ENCODE measurements at regions not wholly inside any gene's neighbourhood (a gene's known extent, or its start where the extent isn't known, plus 50 kb on each side); places are given as distances from the start of the nearest gene placed in this dataset.

DNA sequence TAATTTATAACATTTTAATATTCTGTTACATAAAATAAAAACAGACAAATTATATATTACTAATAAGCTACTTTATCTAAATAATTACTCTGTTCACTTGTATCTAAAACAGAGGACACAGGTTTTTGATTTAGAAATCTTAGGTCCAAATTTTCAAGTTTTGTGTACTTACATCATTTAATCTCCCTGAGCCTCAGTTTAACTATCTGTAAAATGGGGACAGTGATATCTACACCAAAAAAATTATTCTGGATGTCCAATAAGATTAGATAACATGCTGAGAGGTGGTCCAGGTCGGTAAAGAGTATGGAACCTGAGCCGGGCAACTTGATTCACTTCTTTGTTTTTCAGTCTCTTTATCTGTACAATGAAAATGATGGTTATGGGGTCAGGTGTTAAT is 263.8 kb upstream of the CDIN1 start:
- WGBS, 2 donors (ENCODE audit: low coverage in 1 of 2), result 94 to 100% methylated on average over 1 to 2 of the region's 2 CpGs
- no peaks in the 10 kb centered on the region for H3K4me1 ChIP-seq

DNA sequence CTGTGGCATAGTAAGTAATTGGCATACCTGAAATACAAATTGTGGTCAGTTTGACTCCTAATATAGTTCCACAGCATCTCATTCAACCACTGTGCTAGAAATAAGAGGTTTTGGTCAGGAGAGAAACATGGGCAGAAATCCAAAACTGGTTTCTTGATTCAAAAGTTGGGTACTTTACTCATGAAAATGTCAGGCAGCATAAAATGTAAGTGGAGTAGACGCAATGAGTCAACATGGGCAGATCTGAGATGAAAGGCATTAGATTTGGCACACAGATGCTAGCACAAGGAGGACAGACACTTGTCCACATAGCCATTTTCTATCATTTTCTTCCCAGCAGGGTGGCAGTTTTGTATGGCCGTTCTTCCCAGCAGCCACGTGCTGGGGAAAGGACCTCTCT is 255.8 kb upstream of the CDIN1 start:
- TF ChIP-seq POLR2AphosphoS5 (IDR thresholded peaks at IDR 0.05) (no peak), POLR2A (IDR thresholded peaks at IDR 0.05) (no peak), CTCF (IDR thresholded peaks at IDR 0.05) (no peak), EP300 (IDR thresholded peaks at IDR 0.05) (no peak)
- Histone ChIP-seq H3K4me3 (no peak overlapping the region), H3K27ac (no peak overlapping the region), H3K4me1 (no peaks in the 10 kb centered on the region), H3K36me3 (no peaks in the 10 kb centered on the region), H3K9me3 (no peaks in the 10 kb centered on the region), H3K27me3 (no peaks in the 10 kb centered on the region)
- ATAC-seq, result no peak
- whole genome bisulfite sequencing, 2 donors (ENCODE audit: low coverage in 1 of 2), result 87 to 100% methylated on average over 1 to 3 of the region's 3 CpGs

More for the DNA sequence above, 263.8 kb upstream of the CDIN1 start:
- Histone ChIP-seq H3K4me3 (no peak overlapping the region), H3K9me3 (no peaks in the 10 kb centered on the region), H3K27ac (no peak overlapping the region), H3K27me3 (no peaks in the 10 kb centered on the region), H3K36me3 (no peaks in the 10 kb centered on the region)
- ATAC-seq, result no peak
- TF ChIP-seq EP300 (IDR thresholded peaks at IDR 0.05) (no peak), POLR2AphosphoS5 (IDR thresholded peaks at IDR 0.05) (no peak), CTCF (IDR thresholded peaks at IDR 0.05) (no peak), POLR2A (IDR thresholded peaks at IDR 0.05) (no peak)

- 82 to 92% methylated on average over 2 of the region's 2 CpGs for WGBS, 2 donors (ENCODE audit: low coverage in 1 of 2)
- Histone ChIP-seq H3K9me3 (no peaks in the 10 kb centered on the region), H3K36me3 (no peaks in the 10 kb centered on the region), H3K27me3 (no peaks in the 10 kb centered on the region), H3K4me3 (no peak overlapping the region), H3K4me1 (no peaks in the 10 kb centered on the region), H3K27ac (no peak overlapping the region)
- ATAC-seq, result no peak
- TF ChIP-seq POLR2A (IDR thresholded peaks at IDR 0.05), result no peak
Measured at GRCh38 chr15:36325206-36325605, 254.2 kb upstream of the CDIN1 start.

- no peak overlapping the region for H3K27ac ChIP-seq
- no peak for TF ChIP-seq POLR2A (IDR thresholded peaks at IDR 0.05)
- TF ChIP-seq EP300 (IDR thresholded peaks at IDR 0.05), result no peak
- no peak for TF ChIP-seq POLR2AphosphoS5 (IDR thresholded peaks at IDR 0.05)
- no peak for TF ChIP-seq CTCF (IDR thresholded peaks at IDR 0.05)
- H3K9me3 ChIP-seq, result no peaks in the 10 kb centered on the region
- no peaks in the 10 kb centered on the region for H3K27me3 ChIP-seq
- no peaks in the 10 kb centered on the region for H3K36me3 ChIP-seq
- ATAC-seq, result no peak
- H3K4me1 ChIP-seq, result no peaks in the 10 kb centered on the region
- no peak overlapping the region for H3K4me3 ChIP-seq
- WGBS, 2 donors (ENCODE audit: low coverage in 1 of 2), result 96 to 97% methylated on average over 3 to 9 of the region's 9 CpGs
Measured at GRCh38 chr15:36329592-36329991, 249.8 kb upstream of the CDIN1 start.

DNA sequence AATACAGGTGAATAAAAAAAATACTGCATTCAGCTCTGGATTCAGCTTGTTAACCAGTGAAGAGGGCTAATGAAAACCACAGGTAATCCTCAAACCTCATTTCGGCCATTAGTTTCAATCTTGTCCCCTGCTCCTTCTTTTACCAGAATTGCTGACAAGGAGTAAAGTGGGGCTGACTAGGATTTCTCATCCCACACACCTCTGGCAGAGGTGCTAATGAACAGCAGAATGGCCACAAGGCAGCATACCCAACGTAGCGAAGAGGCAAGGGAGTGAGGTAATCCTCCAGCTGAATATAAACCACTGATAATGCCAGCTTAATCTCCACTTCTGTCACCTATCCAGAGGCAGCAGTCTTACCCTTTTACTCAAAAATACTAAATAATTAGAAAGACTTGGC is 248.8 kb upstream of the CDIN1 start:
- no peak for ATAC-seq
- no peaks in the 10 kb centered on the region for H3K9me3 ChIP-seq
- no peak for TF ChIP-seq EP300 (IDR thresholded peaks at IDR 0.05)
- TF ChIP-seq POLR2A (IDR thresholded peaks at IDR 0.05), result no peak
- no peak for TF ChIP-seq CTCF (IDR thresholded peaks at IDR 0.05)
- no peak for TF ChIP-seq POLR2AphosphoS5 (IDR thresholded peaks at IDR 0.05)
- no peak overlapping the region for H3K27ac ChIP-seq
- H3K27me3 ChIP-seq, result no peaks in the 10 kb centered on the region
- H3K36me3 ChIP-seq, result no peaks in the 10 kb centered on the region
- no peak overlapping the region for H3K4me3 ChIP-seq
- WGBS, 2 donors (ENCODE audit: low coverage in 1 of 2), result 62 to 75% methylated on average over 1 to 3 of the region's 3 CpGs
- no peaks in the 10 kb centered on the region for H3K4me1 ChIP-seq

All from gastroesophageal sphincter (tissue), 4 donors.